ENCODE measurements at regions not wholly inside any gene's neighbourhood (a gene's known extent, or its start where the extent isn't known, plus 50 kb on each side); places are given as distances from the start of the nearest gene placed in this dataset.

- H3K9me3 Mint-ChIP-seq, result no peaks in the 10 kb centered on the region
- no peak overlapping the region for H3K9ac ChIP-seq
- no peak overlapping the region for H3K4me3 ChIP-seq
- no peak overlapping the region for H2AFZ ChIP-seq (replicated peaks)
- no peaks in the 10 kb centered on the region for H3K4me1 ChIP-seq
- no peaks in the 10 kb centered on the region for H3K36me3 ChIP-seq
- TF ChIP-seq EZH2 (IDR thresholded peaks at IDR 0.05) (no peak), CTCF (IDR thresholded peaks at IDR 0.05) (no peak), EZH2phosphoT487 (IDR thresholded peaks at IDR 0.05) (no peak)
- H3K27ac ChIP-seq, result no peak overlapping the region
- H3K4me2 ChIP-seq, result no peak overlapping the region
- no peak overlapping the region for H3K27ac Mint-ChIP-seq
- H3K9me3 ChIP-seq (ENCODE audit: low read depth), result no peaks in the 10 kb centered on the region
- no peak for DNase-seq (ENCODE audit: low spot score)
- H4K20me1 ChIP-seq (ENCODE audit: low read depth), result no peaks in the 10 kb centered on the region
- H3K27me3 Mint-ChIP-seq (ENCODE audit: insufficient read depth, low read depth), result no peaks in the 10 kb centered on the region
- no peaks in the 10 kb centered on the region for H3K27me3 ChIP-seq
- peaks cover 6% of the 10 kb centered on the region for H3K4me1 Mint-ChIP-seq
- no peaks in the 10 kb centered on the region for H3F3A ChIP-seq (ENCODE audit: low read depth)
- no peaks in the 10 kb centered on the region for H3K79me2 ChIP-seq (ENCODE audit: low read depth)
- H3K36me3 Mint-ChIP-seq, result no peaks in the 10 kb centered on the region
- no peak overlapping the region for H3K4me3 Mint-ChIP-seq
Observed at GRCh38 chr9:101881508-101881907, 143.1 kb upstream of the GRIN3A start.

GRCh38 chr9:101880846-101881245 is 142.4 kb upstream of the GRIN3A start:
- no peaks in the 10 kb centered on the region for H3K79me2 ChIP-seq (ENCODE audit: low read depth)
- Mint-ChIP-seq H3K27ac (no peak overlapping the region), H3K36me3 (no peaks in the 10 kb centered on the region), H3K4me1 (peaks cover 6% of the 10 kb centered on the region), H3K9me3 (no peaks in the 10 kb centered on the region), H3K27me3 (ENCODE audit: insufficient read depth, low read depth) (no peaks in the 10 kb centered on the region), H3K4me3 (no peak overlapping the region)
- H3K4me2 ChIP-seq, result no peak overlapping the region
- H3K9ac ChIP-seq, result no peak overlapping the region
- no peaks in the 10 kb centered on the region for H3K27me3 ChIP-seq
- DNase-seq (ENCODE audit: low spot score), result no peak
- H3K9me3 ChIP-seq (ENCODE audit: low read depth), result no peaks in the 10 kb centered on the region
- no peak overlapping the region for H3K4me3 ChIP-seq
- no peaks in the 10 kb centered on the region for H3F3A ChIP-seq (ENCODE audit: low read depth)
- TF ChIP-seq EZH2 (IDR thresholded peaks at IDR 0.05) (no peak), CTCF (IDR thresholded peaks at IDR 0.05) (no peak), EZH2phosphoT487 (IDR thresholded peaks at IDR 0.05) (no peak)
- no peak overlapping the region for H2AFZ ChIP-seq (replicated peaks)
- no peak overlapping the region for H3K27ac ChIP-seq
- no peaks in the 10 kb centered on the region for H4K20me1 ChIP-seq (ENCODE audit: low read depth)
- no peaks in the 10 kb centered on the region for H3K4me1 ChIP-seq
- no peaks in the 10 kb centered on the region for H3K36me3 ChIP-seq

GRCh38 chr9:101878734-101879133 is 140.3 kb upstream of the GRIN3A start:
- Histone ChIP-seq H3K36me3 (no peaks in the 10 kb centered on the region), H3K27ac (no peak overlapping the region), H3K9ac (no peak overlapping the region), H3K9me3 (ENCODE audit: low read depth) (no peaks in the 10 kb centered on the region), H3K4me2 (no peak overlapping the region), H3K4me1 (no peaks in the 10 kb centered on the region), H3K27me3 (no peaks in the 10 kb centered on the region), H4K20me1 (ENCODE audit: low read depth) (no peaks in the 10 kb centered on the region), H2AFZ (replicated peaks) (no peak overlapping the region), H3K4me3 (no peak overlapping the region), H3F3A (ENCODE audit: low read depth) (no peaks in the 10 kb centered on the region), H3K79me2 (ENCODE audit: low read depth) (no peaks in the 10 kb centered on the region)
- no peaks in the 10 kb centered on the region for H3K9me3 Mint-ChIP-seq
- H3K4me1 Mint-ChIP-seq, result peaks cover 6% of the 10 kb centered on the region
- DNase-seq (ENCODE audit: low spot score), result no peak
- TF ChIP-seq EZH2phosphoT487 (IDR thresholded peaks at IDR 0.05) (no peak), CTCF (IDR thresholded peaks at IDR 0.05) (no peak), EZH2 (IDR thresholded peaks at IDR 0.05) (no peak)
- no peak overlapping the region for H3K27ac Mint-ChIP-seq
- no peak overlapping the region for H3K4me3 Mint-ChIP-seq
- H3K27me3 Mint-ChIP-seq (ENCODE audit: insufficient read depth, low read depth), result peaks cover 2% of the 10 kb centered on the region
- H3K36me3 Mint-ChIP-seq, result no peaks in the 10 kb centered on the region

- H3K27me3 Mint-ChIP-seq (ENCODE audit: insufficient read depth, low read depth), result peaks cover 2% of the 10 kb centered on the region
- H3K4me3 Mint-ChIP-seq, result no peak overlapping the region
- no peaks in the 10 kb centered on the region for H3F3A ChIP-seq (ENCODE audit: low read depth)
- no peaks in the 10 kb centered on the region for H3K36me3 Mint-ChIP-seq
- H3K4me3 ChIP-seq, result no peak overlapping the region
- H3K27me3 ChIP-seq, result no peaks in the 10 kb centered on the region
- TF ChIP-seq CTCF (IDR thresholded peaks at IDR 0.05) (no peak), EZH2phosphoT487 (IDR thresholded peaks at IDR 0.05) (no peak), EZH2 (IDR thresholded peaks at IDR 0.05) (no peak)
- no peaks in the 10 kb centered on the region for H4K20me1 ChIP-seq (ENCODE audit: low read depth)
- no peak overlapping the region for H3K27ac Mint-ChIP-seq
- no peak overlapping the region for H2AFZ ChIP-seq (replicated peaks)
- peaks cover 6% of the 10 kb centered on the region for H3K4me1 Mint-ChIP-seq
- no peaks in the 10 kb centered on the region for H3K4me1 ChIP-seq
- no peak overlapping the region for H3K27ac ChIP-seq
- H3K9ac ChIP-seq, result no peak overlapping the region
- no peaks in the 10 kb centered on the region for H3K79me2 ChIP-seq (ENCODE audit: low read depth)
- H3K9me3 ChIP-seq (ENCODE audit: low read depth), result no peaks in the 10 kb centered on the region
- H3K36me3 ChIP-seq, result no peaks in the 10 kb centered on the region
- no peak overlapping the region for H3K4me2 ChIP-seq
- no peak for DNase-seq (ENCODE audit: low spot score)
- H3K9me3 Mint-ChIP-seq, result no peaks in the 10 kb centered on the region
Observed at GRCh38 chr9:101877439-101877838, 139.0 kb upstream of the GRIN3A start.

All from neural progenitor cell (in vitro differentiated cells).